Kidney (tissue), 13 donors: ENCODE measurements at regions not wholly inside any gene's neighbourhood (a gene's known extent, or its start where the extent isn't known, plus 50 kb on each side); places are given as distances from the start of the nearest gene placed in this dataset.

Experiments used
- DNase-seq, 5 donors: peaks; one replicate each; pipeline ENCODE4 v3.0.0-alpha.2; 2013 to 2020
- FAIRE-seq: peaks from 2 replicates; lab custom pipeline; 2012; peaks lifted over from hg19 to GRCh38; lab: Jason Lieb, UNC
- H3K27ac ChIP-seq, 2 donors: one replicate each; pipeline ENCODE4 v1.7.0; 2013; ENCODE audit warnings: low read depth in 2 of 2, low read length in 2 of 2, inconsistent platforms in 1 of 2
- H3K27me3 ChIP-seq: one replicate; pipeline ENCODE4 v1.7.1; 2013; ENCODE audit warnings: low read length, inconsistent platforms; ENCODE audit not compliant: control insufficient read depth, insufficient read depth
- H3K36me3 ChIP-seq, 3 donors: one replicate each; pipeline versions ENCODE4 v1.7.0 to v1.7.1; 2013; ENCODE audit warnings: low read length in 3 of 3, control low read depth in 1 of 3, inconsistent platforms in 1 of 3; ENCODE audit not compliant: insufficient read depth in 3 of 3, control insufficient read depth in 2 of 3
- H3K4me1 ChIP-seq, 3 donors: one replicate each; pipeline versions ENCODE4 v1.7.0 to v1.7.1; 2013; ENCODE audit warnings: low read length in 3 of 3, inconsistent platforms in 1 of 3, low read depth in 1 of 3; ENCODE audit not compliant: control insufficient read depth in 2 of 3, insufficient read depth in 2 of 3
- H3K4me3 ChIP-seq, 3 donors: one replicate each; pipeline versions ENCODE4 v1.7.0 to v1.8.1; 2013; ENCODE audit warnings: low read length in 3 of 3, control low read depth in 1 of 3, inconsistent platforms in 1 of 3
- H3K9ac ChIP-seq, 3 donors: one replicate each; pipeline versions ENCODE4 v1.7.0 to v1.7.1; 2013; ENCODE audit warnings: low read length in 3 of 3, control low read depth in 1 of 3, inconsistent platforms in 1 of 3
- H3K9me3 ChIP-seq, 3 donors: one replicate each; pipeline versions ENCODE4 v1.7.0 to v1.7.1; 2013; ENCODE audit warnings: low read length in 3 of 3, control low read depth in 1 of 3, inconsistent platforms in 1 of 3; ENCODE audit not compliant: control insufficient read depth in 2 of 3, insufficient read depth in 1 of 3
- intact Hi-C: fragments of 100-400 bp; cut with DNase I; formaldehyde crosslinking; loops from one replicate; pipeline ENCODE4 v1.11.1; 2022
- TF ChIP-seq, protein P1 (sequence below): IDR thresholded peaks from 3 replicates; pipeline ENCODE4 v1.5.1; 2012; ENCODE audit warnings: mild to moderate bottlenecking, moderate library complexity, borderline replicate concordance; ENCODE audit not compliant: insufficient read depth; ENCODE audit errors: extremely low read depth
- donor health status: control.
- donor health status: control.
- donor health status: control.
- donor health status: control.
- donor health status: control.
- donor health status: DM: yes; HTN: yes; CAD: no.
- donor health status: Normal renal cell carcinoma (clear cell type).

DNA sequence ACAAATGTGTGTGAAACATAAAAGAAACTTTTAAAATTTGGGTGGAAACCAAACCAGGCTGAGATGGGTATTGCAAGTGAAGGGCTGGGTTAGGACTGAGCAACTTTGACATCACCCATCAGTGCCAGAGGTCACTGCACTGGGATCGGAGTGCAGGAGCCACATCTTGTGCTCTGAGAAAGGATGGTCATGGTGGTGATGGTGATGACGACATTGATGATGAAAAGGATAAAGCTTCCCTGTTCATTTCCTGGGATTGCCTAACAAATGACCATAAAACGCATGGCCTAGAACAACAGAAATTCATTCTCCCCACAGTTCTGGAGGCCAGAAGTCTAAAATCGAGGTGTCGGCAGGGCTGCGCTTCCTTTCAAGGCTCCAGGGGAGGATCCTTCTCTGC lies 324.0 kb downstream of the MAF start:
- TF ChIP-seq, protein P1, sequence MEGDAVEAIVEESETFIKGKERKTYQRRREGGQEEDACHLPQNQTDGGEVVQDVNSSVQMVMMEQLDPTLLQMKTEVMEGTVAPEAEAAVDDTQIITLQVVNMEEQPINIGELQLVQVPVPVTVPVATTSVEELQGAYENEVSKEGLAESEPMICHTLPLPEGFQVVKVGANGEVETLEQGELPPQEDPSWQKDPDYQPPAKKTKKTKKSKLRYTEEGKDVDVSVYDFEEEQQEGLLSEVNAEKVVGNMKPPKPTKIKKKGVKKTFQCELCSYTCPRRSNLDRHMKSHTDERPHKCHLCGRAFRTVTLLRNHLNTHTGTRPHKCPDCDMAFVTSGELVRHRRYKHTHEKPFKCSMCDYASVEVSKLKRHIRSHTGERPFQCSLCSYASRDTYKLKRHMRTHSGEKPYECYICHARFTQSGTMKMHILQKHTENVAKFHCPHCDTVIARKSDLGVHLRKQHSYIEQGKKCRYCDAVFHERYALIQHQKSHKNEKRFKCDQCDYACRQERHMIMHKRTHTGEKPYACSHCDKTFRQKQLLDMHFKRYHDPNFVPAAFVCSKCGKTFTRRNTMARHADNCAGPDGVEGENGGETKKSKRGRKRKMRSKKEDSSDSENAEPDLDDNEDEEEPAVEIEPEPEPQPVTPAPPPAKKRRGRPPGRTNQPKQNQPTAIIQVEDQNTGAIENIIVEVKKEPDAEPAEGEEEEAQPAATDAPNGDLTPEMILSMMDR = no peak
- H3K9ac ChIP-seq = no peak overlapping the region
- no peak overlapping the region for H3K4me3 ChIP-seq
- H3K9me3 ChIP-seq = no peaks in the 10 kb centered on the region
- no peak for DNase-seq
- intact Hi-C loops = no loop called here
- no peaks in the 10 kb centered on the region for H3K36me3 ChIP-seq
- H3K4me1 ChIP-seq = no peaks in the 10 kb centered on the region
- no peaks in the 10 kb centered on the region for H3K27me3 ChIP-seq
- no peak overlapping the region for H3K27ac ChIP-seq
- FAIRE-seq = no peak

DNA sequence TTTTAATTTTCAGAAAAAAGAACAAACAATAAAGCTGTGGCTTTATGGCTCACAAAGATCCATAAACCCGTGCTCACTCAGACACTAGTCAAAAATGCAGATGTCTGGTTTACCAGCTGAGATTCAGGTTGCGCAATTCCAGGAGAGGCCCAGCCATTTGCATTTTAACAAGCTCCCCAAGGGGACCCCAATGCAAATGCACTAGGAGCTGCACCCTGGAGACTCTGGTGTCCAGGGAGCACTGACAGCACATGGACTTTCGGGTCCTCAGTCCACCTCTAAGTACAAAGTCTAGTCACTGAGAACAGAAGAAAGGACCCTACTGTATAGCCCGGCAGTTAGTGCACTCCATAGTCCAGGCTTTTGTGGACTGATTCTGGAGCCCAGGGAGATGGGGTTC lies 326.3 kb downstream of the MAF start:
- Histone ChIP-seq H3K36me3 (no peaks in the 10 kb centered on the region), H3K4me1 (no peaks in the 10 kb centered on the region), H3K9ac (no peak overlapping the region), H3K27me3 (no peaks in the 10 kb centered on the region), H3K9me3 (no peaks in the 10 kb centered on the region), H3K27ac (no peak overlapping the region), H3K4me3 (no peak overlapping the region)
- intact Hi-C loops = no loop called here
- DNase-seq (no peak), FAIRE-seq (no peak)
- TF ChIP-seq, protein P1 = no peak

- no peaks in the 10 kb centered on the region for H3K27me3 ChIP-seq
- no peaks in the 10 kb centered on the region for H3K9me3 ChIP-seq
- no peak overlapping the region for H3K27ac ChIP-seq
- no peak overlapping the region for H3K4me3 ChIP-seq
- intact Hi-C loops = no loop called here
- no peaks in the 10 kb centered on the region for H3K36me3 ChIP-seq
- H3K9ac ChIP-seq = no peak overlapping the region
- FAIRE-seq = no peak
- TF ChIP-seq, protein P1 = no peak
- H3K4me1 ChIP-seq = no peaks in the 10 kb centered on the region
- DNase-seq = no peak
Measured at GRCh38 chr16:79272141-79272577, 328.4 kb downstream of the MAF start.

DNA sequence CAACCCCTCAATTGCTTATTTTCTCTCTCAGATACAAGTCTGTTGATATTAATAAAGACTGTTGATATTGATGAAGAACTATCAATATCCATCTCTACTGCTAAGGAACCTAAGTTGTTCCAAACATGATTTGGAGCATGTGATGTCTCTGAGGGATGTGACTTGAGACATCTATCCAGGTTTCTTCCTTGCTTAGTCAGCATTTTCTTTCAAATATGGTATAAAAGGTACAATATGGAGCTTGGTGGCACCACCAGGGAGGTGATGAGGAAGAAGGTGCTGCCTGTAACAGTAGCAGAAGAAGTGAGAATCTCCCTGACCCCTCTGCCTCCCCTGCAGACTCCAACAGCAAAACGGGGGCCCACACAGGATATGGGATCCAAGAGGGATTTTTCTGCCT lies 329.0 kb downstream of the MAF start:
- Histone ChIP-seq H3K4me1 (no peaks in the 10 kb centered on the region), H3K27ac (no peak overlapping the region), H3K9me3 (no peaks in the 10 kb centered on the region), H3K9ac (no peak overlapping the region), H3K4me3 (no peak overlapping the region), H3K27me3 (no peaks in the 10 kb centered on the region), H3K36me3 (no peaks in the 10 kb centered on the region)
- TF ChIP-seq, protein P1 = no peak
- FAIRE-seq = no peak
- intact Hi-C loops = no loop called here
- no peak for DNase-seq
